SU-DHL-6 (cell line): ENCODE measurements at regions not wholly inside any gene's neighbourhood (a gene's known extent, or its start where the extent isn't known, plus 50 kb on each side); places are given as distances from the start of the nearest gene placed in this dataset.

Experiments
- H2AFZ ChIP-seq: fragments of 200-600 bp; sonication (generic); 2 replicates; pipeline ENCODE4 v1.6.1; 2014; ENCODE audit warnings: low read depth, mild to moderate bottlenecking, moderate library complexity, mixed read lengths, antibody characterized with exemption, low read length; ENCODE audit not compliant: severe bottlenecking
- H3F3A ChIP-seq: fragments of 200-600 bp; shearing (Covaris generic); 2 replicates; pipeline ENCODE4 v1.6.0; 2016; ENCODE audit warnings: antibody characterized with exemption, mild to moderate bottlenecking; ENCODE audit not compliant: insufficient read depth
- H3K27ac ChIP-seq: fragments of 200-600 bp; sonication (generic); 2 replicates; pipeline ENCODE4 v1.5.1; 2016; ENCODE audit warnings: low read depth, mild to moderate bottlenecking, low read length, moderate library complexity, mixed read lengths
- H3K27me3 ChIP-seq: fragments of 200-600 bp; sonication (generic), shearing (Covaris generic); 2 replicates; pipeline ENCODE4 v1.6.0; 2014; ENCODE audit warnings: mild to moderate bottlenecking, low read length
- H3K36me3 ChIP-seq: fragments of 200-600 bp; sonication (generic); 2 replicates; pipeline ENCODE4 v1.6.1; 2014; ENCODE audit warnings: mild to moderate bottlenecking, low read length, mixed read lengths
- H3K4me2 ChIP-seq: fragments of 300-600, 200-600 bp; shearing (Covaris generic), sonication (generic); 2 replicates; pipeline ENCODE4 v1.6.0; 2014; ENCODE audit warnings: low read length, low read depth, mild to moderate bottlenecking; ENCODE audit not compliant: poor library complexity, severe bottlenecking
- H3K4me3 ChIP-seq: fragments of 200-600 bp; sonication (generic); 2 replicates; pipeline ENCODE4 v1.5.1; 2014; ENCODE audit warnings: antibody characterized with exemption, low read length, mild to moderate bottlenecking, mixed read lengths; ENCODE audit not compliant: insufficient read depth, poor library complexity, severe bottlenecking
- H3K79me2 ChIP-seq: fragments of 200-600 bp; sonication (generic); 2 replicates; pipeline ENCODE4 v1.6.1; 2014; ENCODE audit warnings: mild to moderate bottlenecking, low read length, moderate library complexity; ENCODE audit not compliant: insufficient read depth
- H3K9ac ChIP-seq: fragments of 200-600 bp; sonication (generic); 2 replicates; pipeline ENCODE4 v1.7.0; 2014; ENCODE audit warnings: mild to moderate bottlenecking, low read length
- H3K9me2 ChIP-seq: fragments of 200-600 bp; sonication (generic); replicated peaks from 2 replicates; pipeline ENCODE4 v1.6.1; 2014; ENCODE audit warnings: low read length; ENCODE audit not compliant: insufficient read depth
- H3K9me3 ChIP-seq: fragments of 200-600 bp; sonication (generic); 2 replicates; pipeline ENCODE4 v1.6.1; 2014; ENCODE audit warnings: low read length, mixed read lengths; ENCODE audit not compliant: insufficient read depth
- H4K20me1 ChIP-seq: fragments of 200-600 bp; sonication (generic); 2 replicates; pipeline ENCODE4 v1.6.1; 2014; ENCODE audit warnings: low read depth, mild to moderate bottlenecking, antibody characterized with exemption, low read length, moderate library complexity, mixed read lengths
- EZH2phosphoT487 ChIP-seq: fragments of 200-600 bp; sonication (generic), shearing (Covaris generic); conservative IDR thresholded peaks from 2 replicates; pipeline ENCODE4 v1.6.1; 2018; ENCODE audit warnings: mild to moderate bottlenecking, antibody characterized with exemption, low read length, moderate library complexity, mixed read lengths
- TF ChIP-seq, protein P1 (sequence below): fragments of 200-600 bp; sonication (generic); IDR thresholded peaks from one replicate; pipeline ENCODE4 v1.5.1; 2017; ENCODE audit warnings: antibody characterized with exemption, mild to moderate bottlenecking, low read length, moderate library complexity; ENCODE audit not compliant: insufficient read depth, poor library complexity, severe bottlenecking

DNA sequence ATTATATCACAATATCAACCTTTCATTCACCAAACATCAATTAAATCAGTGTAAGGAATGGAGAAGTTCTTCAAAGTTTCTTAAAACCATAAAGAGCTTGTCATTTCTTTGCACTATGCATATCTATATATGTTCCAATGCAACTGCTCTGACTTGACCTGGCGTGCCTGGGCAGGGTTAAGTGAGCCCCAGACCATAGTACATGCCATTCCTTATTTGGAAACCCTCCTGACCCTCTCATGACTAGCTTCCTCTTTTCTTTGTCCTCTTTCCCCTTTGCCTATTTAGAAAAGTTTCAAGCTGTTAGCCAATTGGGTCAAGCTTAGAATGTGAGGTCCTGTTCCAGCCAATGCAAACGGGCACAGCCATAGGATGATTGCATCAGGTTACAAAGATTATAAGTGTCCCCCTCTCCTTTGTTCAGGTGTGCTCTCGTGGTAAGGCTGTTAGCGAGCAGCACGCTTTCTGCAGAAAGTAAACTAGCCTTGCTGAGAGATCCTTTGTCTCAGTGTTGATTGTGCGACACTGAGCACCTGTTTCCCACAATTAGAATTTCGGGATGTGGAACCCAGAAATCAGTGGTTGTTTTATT lies 78.2 kb upstream of the UXS1 start:
- no peak overlapping the region for H2AFZ ChIP-seq
- no peak overlapping the region for H3K4me2 ChIP-seq
- no peak overlapping the region for H3K27ac ChIP-seq
- H3F3A ChIP-seq: no peaks in the 10 kb centered on the region
- no peak overlapping the region for H3K9ac ChIP-seq
- no peaks in the 10 kb centered on the region for H4K20me1 ChIP-seq
- no peaks in the 10 kb centered on the region for H3K36me3 ChIP-seq
- H3K79me2 ChIP-seq: no peaks in the 10 kb centered on the region
- H3K27me3 ChIP-seq: no peaks in the 10 kb centered on the region
- H3K9me2 ChIP-seq: no peaks in the 10 kb centered on the region
- no peak for TF ChIP-seq EZH2phosphoT487
- TF ChIP-seq, protein P1, sequence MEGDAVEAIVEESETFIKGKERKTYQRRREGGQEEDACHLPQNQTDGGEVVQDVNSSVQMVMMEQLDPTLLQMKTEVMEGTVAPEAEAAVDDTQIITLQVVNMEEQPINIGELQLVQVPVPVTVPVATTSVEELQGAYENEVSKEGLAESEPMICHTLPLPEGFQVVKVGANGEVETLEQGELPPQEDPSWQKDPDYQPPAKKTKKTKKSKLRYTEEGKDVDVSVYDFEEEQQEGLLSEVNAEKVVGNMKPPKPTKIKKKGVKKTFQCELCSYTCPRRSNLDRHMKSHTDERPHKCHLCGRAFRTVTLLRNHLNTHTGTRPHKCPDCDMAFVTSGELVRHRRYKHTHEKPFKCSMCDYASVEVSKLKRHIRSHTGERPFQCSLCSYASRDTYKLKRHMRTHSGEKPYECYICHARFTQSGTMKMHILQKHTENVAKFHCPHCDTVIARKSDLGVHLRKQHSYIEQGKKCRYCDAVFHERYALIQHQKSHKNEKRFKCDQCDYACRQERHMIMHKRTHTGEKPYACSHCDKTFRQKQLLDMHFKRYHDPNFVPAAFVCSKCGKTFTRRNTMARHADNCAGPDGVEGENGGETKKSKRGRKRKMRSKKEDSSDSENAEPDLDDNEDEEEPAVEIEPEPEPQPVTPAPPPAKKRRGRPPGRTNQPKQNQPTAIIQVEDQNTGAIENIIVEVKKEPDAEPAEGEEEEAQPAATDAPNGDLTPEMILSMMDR: no peak
- no peak overlapping the region for H3K4me3 ChIP-seq
- H3K9me3 ChIP-seq: no peaks in the 10 kb centered on the region

DNA sequence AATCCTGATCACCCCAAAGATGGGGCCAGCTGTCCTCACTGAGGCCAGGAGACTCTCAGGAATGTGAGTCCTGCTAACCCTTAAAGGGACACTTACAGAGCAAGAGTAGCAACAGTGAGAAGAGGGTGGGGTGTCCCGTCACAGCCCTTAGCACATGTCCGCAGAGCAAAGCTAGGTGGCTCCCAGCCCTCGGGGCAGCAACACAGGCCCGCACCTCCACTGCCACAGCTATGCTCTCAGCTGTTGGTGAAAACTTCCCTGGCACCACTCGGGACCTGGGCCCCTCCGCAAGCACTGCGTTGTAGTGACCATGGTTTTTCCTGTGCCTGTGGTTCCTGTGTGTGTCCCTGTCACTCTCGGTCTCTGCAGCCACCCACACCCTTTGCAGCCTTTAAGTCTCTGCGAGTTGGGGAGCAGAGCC lies 76.4 kb upstream of the UXS1 start:
- Histone ChIP-seq H3K79me2 (no peaks in the 10 kb centered on the region), H3K9ac (no peak overlapping the region), H3K9me3 (no peaks in the 10 kb centered on the region), H3K4me3 (no peak overlapping the region), H3K4me2 (peak overlapping the region; percentile 24), H2AFZ (no peak overlapping the region), H3F3A (no peaks in the 10 kb centered on the region), H4K20me1 (no peaks in the 10 kb centered on the region), H3K36me3 (no peaks in the 10 kb centered on the region), H3K27ac (no peak overlapping the region), H3K27me3 (no peaks in the 10 kb centered on the region), H3K9me2 (no peaks in the 10 kb centered on the region)
- TF ChIP-seq, protein P1: no peak
- no peak for TF ChIP-seq EZH2phosphoT487

DNA sequence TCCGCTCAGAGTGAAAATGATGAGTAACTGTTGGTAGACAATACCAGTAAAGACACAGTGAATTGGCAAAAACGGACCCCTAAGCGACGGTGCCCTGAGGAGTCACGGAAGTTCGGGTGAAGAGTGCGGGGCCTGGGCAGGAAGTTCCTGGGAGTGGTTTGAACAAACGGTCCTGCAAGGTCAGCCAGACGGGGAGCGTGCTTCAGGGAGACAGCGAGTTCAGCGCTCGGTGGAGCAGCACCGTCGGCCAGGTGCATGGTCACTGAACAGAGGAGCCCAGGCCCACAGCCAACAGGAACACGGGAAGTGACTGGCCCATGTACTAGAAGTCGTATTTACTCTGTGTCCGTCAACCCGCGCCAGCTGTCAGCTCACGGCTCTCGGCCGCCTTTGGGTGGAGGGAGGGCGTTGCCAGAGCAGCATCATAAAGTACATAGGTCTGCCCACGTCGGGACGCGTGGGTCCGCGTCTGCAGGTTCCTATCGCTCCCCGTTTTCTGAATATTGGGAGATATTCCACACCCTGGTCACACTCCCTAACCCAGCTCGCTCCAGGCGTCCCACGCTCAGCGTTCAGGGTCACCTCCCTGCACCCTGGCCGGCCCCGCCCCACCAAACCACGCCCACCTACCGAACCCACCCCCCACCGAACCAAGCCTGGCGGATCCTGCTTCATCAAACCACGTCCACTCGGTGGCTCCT lies 75.6 kb upstream of the UXS1 start:
- Histone ChIP-seq H3F3A (no peaks in the 10 kb centered on the region), H3K27ac (no peak overlapping the region), H3K9me3 (no peaks in the 10 kb centered on the region), H2AFZ (no peak overlapping the region), H3K4me3 (no peak overlapping the region), H3K9me2 (no peaks in the 10 kb centered on the region), H3K4me2 (peak overlapping the region; percentile 24), H3K36me3 (no peaks in the 10 kb centered on the region), H3K27me3 (no peaks in the 10 kb centered on the region), H3K9ac (no peak overlapping the region), H4K20me1 (no peaks in the 10 kb centered on the region), H3K79me2 (no peaks in the 10 kb centered on the region)
- TF ChIP-seq, protein P1: no peak
- TF ChIP-seq EZH2phosphoT487: no peak
